Limb (tissue), 2 donors: ENCODE measurements at regions not wholly inside any gene's neighbourhood (a gene's known extent, or its start where the extent isn't known, plus 50 kb on each side); places are given as distances from the start of the nearest gene placed in this dataset.

Source experiments
- DNase-seq, 2 donors: peaks; one replicate each; pipeline ENCODE4 v3.0.0-alpha.2; 2016; ENCODE audit errors: extremely low spot score in 2 of 2

- DNase-seq, result no peak
Measured at GRCh38 chr14:100381395-100382105, 58.4 kb downstream of the SLC25A47 start.

- DNase-seq, result no peak
Measured at GRCh38 chr14:100382106-100382455, 58.9 kb downstream of the SLC25A47 start.

GRCh38 chr14:100383727-100384158 is 60.6 kb downstream of the SLC25A47 start:
- DNase-seq, result peak; percentile 47 to 77

- DNase-seq, result no peak
Measured at GRCh38 chr14:100384277-100384676, 61.1 kb downstream of the SLC25A47 start.

- peak in 1 of 2 donors; percentile 86 for DNase-seq
Measured at GRCh38 chr14:100384819-100385813, 62.0 kb downstream of the SLC25A47 start.

- DNase-seq, result peak in 1 of 2 donors; percentile 44
Measured at GRCh38 chr14:100386121-100386520, 63.0 kb downstream of the SLC25A47 start.

GRCh38 chr14:100386846-100387245 is 63.7 kb downstream of the SLC25A47 start:
- DNase-seq, result no peak

GRCh38 chr14:100387450-100387849 is 64.3 kb downstream of the SLC25A47 start:
- DNase-seq, result no peak

- DNase-seq, result no peak
Measured at GRCh38 chr14:100388103-100389054, 65.2 kb downstream of the SLC25A47 start.

- DNase-seq, result no peak
Measured at GRCh38 chr14:100389497-100390104, 66.5 kb downstream of the SLC25A47 start.

GRCh38 chr14:100391173-100391572 is 68.0 kb downstream of the SLC25A47 start:
- no peak for DNase-seq

- peak in 1 of 2 donors; percentile 41 for DNase-seq
Measured at GRCh38 chr14:100391724-100392123, 68.6 kb downstream of the SLC25A47 start.

GRCh38 chr14:100392356-100392755 is 69.2 kb downstream of the SLC25A47 start:
- no peak for DNase-seq

GRCh38 chr14:100393362-100393761 is 70.2 kb downstream of the SLC25A47 start:
- no peak for DNase-seq

GRCh38 chr14:100393906-100394732 is 71.0 kb downstream of the SLC25A47 start:
- DNase-seq, result no peak

- DNase-seq, result no peak
Measured at GRCh38 chr14:100394886-100395672, 71.9 kb downstream of the SLC25A47 start.

GRCh38 chr14:100396266-100396795 is 73.2 kb downstream of the SLC25A47 start:
- DNase-seq, result no peak

GRCh38 chr14:100397005-100397404 is 73.9 kb downstream of the SLC25A47 start:
- no peak for DNase-seq

GRCh38 chr14:100398044-100398443 is 74.9 kb downstream of the SLC25A47 start:
- DNase-seq, result no peak
